DND-41 (cell line): ENCODE measurements at regions not wholly inside any gene's neighbourhood (a gene's known extent, or its start where the extent isn't known, plus 50 kb on each side); places are given as distances from the start of the nearest gene placed in this dataset.

ENCODE experiments used
- ATAC-seq: fragments of 200-7000 bp; cut with Tn5 transposase; 3 replicates; pipeline ENCODE4 v1.9.1; 2021; ENCODE audit warnings: low read depth; ENCODE audit not compliant: insufficient read depth
- DNase-seq: peaks from one replicate; pipeline ENCODE4 v3.0.0-alpha.2; 2020
- H2AFZ ChIP-seq: 2 replicates; pipeline ENCODE4 v1.6.0; 2012; ENCODE audit warnings: low read depth, low read length
- H3K27ac ChIP-seq: 2 replicates; pipeline ENCODE4 v1.5.1; 2012; ENCODE audit warnings: low read length, inconsistent platforms
- H3K27me3 ChIP-seq: fragments of 200-600 bp; sonication (generic); 2 replicates; pipeline ENCODE4 v1.6.0; 2012; ENCODE audit warnings: low read length, mild to moderate bottlenecking, inconsistent platforms; ENCODE audit not compliant: insufficient read depth, poor library complexity
- H3K36me3 ChIP-seq: 2 replicates; pipeline ENCODE4 v1.5.1; 2012; ENCODE audit warnings: low read length, inconsistent platforms; ENCODE audit not compliant: insufficient read depth
- H3K4me1 ChIP-seq: 2 replicates; pipeline ENCODE4 v1.5.1; 2012; ENCODE audit warnings: mild to moderate bottlenecking, low read length; ENCODE audit not compliant: insufficient read depth
- H3K4me2 ChIP-seq: 2 replicates; pipeline ENCODE4 v1.6.0; 2012; ENCODE audit warnings: mild to moderate bottlenecking, moderate library complexity, low read length, inconsistent platforms; ENCODE audit not compliant: insufficient read depth
- H3K4me3 ChIP-seq, 2 experiments: fragments of 200-600 bp in 1 of 2; shearing (Covaris generic) in 1 of 2; 2 replicates each; pipeline ENCODE4 v1.5.1; 2012 to 2016; ENCODE audit warnings: inconsistent platforms in 2 of 2, low read length in 2 of 2, mild to moderate bottlenecking in 2 of 2, low read depth in 1 of 2, moderate library complexity in 1 of 2
- H3K79me2 ChIP-seq: 2 replicates; pipeline ENCODE4 v1.6.0; 2012; ENCODE audit warnings: low read length, inconsistent platforms; ENCODE audit not compliant: insufficient read depth
- H3K9ac ChIP-seq: 2 replicates; pipeline ENCODE4 v1.6.0; 2012; ENCODE audit warnings: low read depth, mild to moderate bottlenecking, inconsistent platforms, low read length, moderate library complexity
- H3K9me3 ChIP-seq: 2 replicates; pipeline ENCODE4 v1.5.1; 2012; ENCODE audit warnings: low read length, moderate library complexity, mild to moderate bottlenecking, inconsistent platforms; ENCODE audit not compliant: insufficient read depth, severe bottlenecking
- H4K20me1 ChIP-seq: 2 replicates; pipeline ENCODE4 v1.6.0; 2012; ENCODE audit warnings: low read length; ENCODE audit not compliant: insufficient read depth
- CTCF ChIP-seq: IDR thresholded peaks from 2 replicates; pipeline ENCODE4 v1.5.1; 2012; ENCODE audit warnings: borderline replicate concordance, low read length, moderate library complexity, mild to moderate bottlenecking; ENCODE audit not compliant: poor library complexity, severe bottlenecking; ENCODE audit errors: extremely low read depth
- EZH2 ChIP-seq: IDR thresholded peaks from 3 replicates; pipeline ENCODE4 v1.6.1; 2012; ENCODE audit warnings: borderline replicate concordance, low read depth, mild to moderate bottlenecking, moderate library complexity, low read length, inconsistent platforms; ENCODE audit not compliant: severe bottlenecking

GRCh38 chr12:7582796-7583195 is 79.2 kb upstream of the CD163 start:
- Histone ChIP-seq H3K9me3 (peaks cover 4% of the 10 kb centered on the region), H3K36me3 (no peaks in the 10 kb centered on the region), H3K27ac (no peak overlapping the region), H2AFZ (no peak overlapping the region), H3K9ac (no peak overlapping the region), H3K4me3 (no peak overlapping the region), H4K20me1 (no peaks in the 10 kb centered on the region), H3K79me2 (no peaks in the 10 kb centered on the region), H3K4me2 (no peak overlapping the region), H3K27me3 (no peaks in the 10 kb centered on the region), H3K4me1 (no peaks in the 10 kb centered on the region)
- TF ChIP-seq EZH2 (no peak), CTCF (no peak)
- DNase-seq: no peak
- no peak for ATAC-seq

GRCh38 chr12:7581625-7582024 is 78.0 kb upstream of the CD163 start:
- Histone ChIP-seq H3K36me3 (no peaks in the 10 kb centered on the region), H3K79me2 (no peaks in the 10 kb centered on the region), H3K27me3 (no peaks in the 10 kb centered on the region), H4K20me1 (no peaks in the 10 kb centered on the region), H3K27ac (no peak overlapping the region), H3K4me3 (no peak overlapping the region), H2AFZ (no peak overlapping the region), H3K4me1 (no peaks in the 10 kb centered on the region), H3K4me2 (no peak overlapping the region), H3K9me3 (peaks cover 4% of the 10 kb centered on the region), H3K9ac (no peak overlapping the region)
- no peak for TF ChIP-seq CTCF
- no peak for TF ChIP-seq EZH2
- ATAC-seq (no peak), DNase-seq (no peak)

- H3K9me3 ChIP-seq: peaks cover 4% of the 10 kb centered on the region
- H2AFZ ChIP-seq: no peak overlapping the region
- H3K79me2 ChIP-seq: no peaks in the 10 kb centered on the region
- H3K4me1 ChIP-seq: no peaks in the 10 kb centered on the region
- no peaks in the 10 kb centered on the region for H3K36me3 ChIP-seq
- H3K4me3 ChIP-seq: no peak overlapping the region
- H3K9ac ChIP-seq: no peak overlapping the region
- DNase-seq (no peak), ATAC-seq (no peak)
- no peak overlapping the region for H3K27ac ChIP-seq
- no peak overlapping the region for H3K4me2 ChIP-seq
- TF ChIP-seq EZH2 (no peak), CTCF (no peak)
- no peaks in the 10 kb centered on the region for H3K27me3 ChIP-seq
- no peaks in the 10 kb centered on the region for H4K20me1 ChIP-seq
These were observed 77.5 kb upstream of the CD163 start for GRCh38 chr12:7581046-7581445.

GRCh38 chr12:7571257-7571656 is 67.7 kb upstream of the CD163 start:
- Histone ChIP-seq H3K36me3 (no peaks in the 10 kb centered on the region), H3K4me2 (no peak overlapping the region), H3K9me3 (no peaks in the 10 kb centered on the region), H2AFZ (no peak overlapping the region), H3K9ac (no peak overlapping the region), H3K4me1 (no peaks in the 10 kb centered on the region), H3K27ac (no peak overlapping the region), H3K27me3 (peaks cover 5% of the 10 kb centered on the region), H3K79me2 (no peaks in the 10 kb centered on the region), H3K4me3 (no peak overlapping the region), H4K20me1 (no peaks in the 10 kb centered on the region)
- DNase-seq (no peak), ATAC-seq (no peak)
- TF ChIP-seq EZH2 (no peak), CTCF (no peak)
